HG03460 (cell line): ENCODE measurements at regions not wholly inside any gene's neighbourhood (a gene's known extent, or its start where the extent isn't known, plus 50 kb on each side); places are given as distances from the start of the nearest gene placed in this dataset.

Source experiments
- ATAC-seq: cut with Tn5 transposase; IDR thresholded peaks from one replicate; pipeline ENCODE4 v1.9.1; 2021; ENCODE audit not compliant: unreplicated experiment

DNA sequence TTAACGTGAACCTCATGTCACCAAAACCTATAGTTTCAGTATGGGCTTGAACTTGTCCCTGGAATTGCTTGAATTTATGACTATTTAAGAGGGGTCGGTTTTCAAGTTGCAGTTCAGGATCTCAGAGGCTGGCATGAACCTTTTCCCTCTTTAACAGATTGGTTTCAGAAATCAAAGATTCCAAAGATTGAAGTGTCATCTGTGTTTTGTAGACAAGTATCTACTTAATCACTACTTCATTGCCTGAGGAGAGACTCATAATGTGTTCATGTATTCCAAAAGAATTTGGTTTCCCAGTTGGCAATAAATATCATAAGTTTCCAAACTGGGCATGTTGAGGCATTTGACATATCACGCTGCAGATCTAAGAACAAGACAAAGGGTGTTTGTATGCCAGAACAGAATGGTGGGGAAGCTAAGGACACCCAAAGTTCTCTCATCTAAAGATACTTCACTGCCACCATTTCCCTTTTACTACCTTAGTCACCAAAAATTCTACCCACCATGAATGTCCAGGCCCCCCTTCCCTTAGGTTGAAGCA, 199.5 kb downstream of the NUAK1 start:
- ATAC-seq = no peak

- ATAC-seq = no peak
Measured at GRCh38 chr12:105942281-105942680, 196.5 kb downstream of the NUAK1 start.

- ATAC-seq = no peak
Measured at GRCh38 chr12:105943525-105943924, 195.2 kb downstream of the NUAK1 start.

GRCh38 chr12:105944628-105945027, 194.1 kb downstream of the NUAK1 start:
- ATAC-seq = no peak

GRCh38 chr12:105945880-105946279, 192.9 kb downstream of the NUAK1 start:
- no peak for ATAC-seq

GRCh38 chr12:105946493-105946901, 192.3 kb downstream of the NUAK1 start:
- no peak for ATAC-seq

- ATAC-seq = no peak
Measured at GRCh38 chr12:105947906-105948305, 190.8 kb downstream of the NUAK1 start.

GRCh38 chr12:105948331-105948730, 190.4 kb downstream of the NUAK1 start:
- ATAC-seq = no peak

GRCh38 chr12:105949391-105949790, 189.4 kb downstream of the NUAK1 start:
- no peak for ATAC-seq

DNA sequence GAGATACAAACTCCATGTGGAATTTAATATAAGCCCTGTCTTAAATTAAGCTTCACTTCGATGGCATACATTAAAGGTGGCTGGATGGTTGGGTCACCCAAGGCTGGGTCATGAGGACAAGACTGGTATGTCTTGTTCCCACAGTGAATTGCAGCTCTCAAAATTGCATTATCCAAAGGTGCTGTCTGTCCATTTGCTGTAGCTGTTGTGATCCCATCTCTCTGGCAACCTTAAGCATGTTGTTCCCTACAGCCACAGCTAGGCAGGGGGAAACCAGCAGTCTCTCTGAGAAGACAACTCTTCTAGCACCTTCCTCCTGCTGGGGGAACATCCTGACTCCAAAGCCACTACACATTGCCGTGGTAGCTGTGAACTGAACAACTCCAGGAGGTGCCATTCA, 187.0 kb downstream of the NUAK1 start:
- no peak for ATAC-seq

DNA sequence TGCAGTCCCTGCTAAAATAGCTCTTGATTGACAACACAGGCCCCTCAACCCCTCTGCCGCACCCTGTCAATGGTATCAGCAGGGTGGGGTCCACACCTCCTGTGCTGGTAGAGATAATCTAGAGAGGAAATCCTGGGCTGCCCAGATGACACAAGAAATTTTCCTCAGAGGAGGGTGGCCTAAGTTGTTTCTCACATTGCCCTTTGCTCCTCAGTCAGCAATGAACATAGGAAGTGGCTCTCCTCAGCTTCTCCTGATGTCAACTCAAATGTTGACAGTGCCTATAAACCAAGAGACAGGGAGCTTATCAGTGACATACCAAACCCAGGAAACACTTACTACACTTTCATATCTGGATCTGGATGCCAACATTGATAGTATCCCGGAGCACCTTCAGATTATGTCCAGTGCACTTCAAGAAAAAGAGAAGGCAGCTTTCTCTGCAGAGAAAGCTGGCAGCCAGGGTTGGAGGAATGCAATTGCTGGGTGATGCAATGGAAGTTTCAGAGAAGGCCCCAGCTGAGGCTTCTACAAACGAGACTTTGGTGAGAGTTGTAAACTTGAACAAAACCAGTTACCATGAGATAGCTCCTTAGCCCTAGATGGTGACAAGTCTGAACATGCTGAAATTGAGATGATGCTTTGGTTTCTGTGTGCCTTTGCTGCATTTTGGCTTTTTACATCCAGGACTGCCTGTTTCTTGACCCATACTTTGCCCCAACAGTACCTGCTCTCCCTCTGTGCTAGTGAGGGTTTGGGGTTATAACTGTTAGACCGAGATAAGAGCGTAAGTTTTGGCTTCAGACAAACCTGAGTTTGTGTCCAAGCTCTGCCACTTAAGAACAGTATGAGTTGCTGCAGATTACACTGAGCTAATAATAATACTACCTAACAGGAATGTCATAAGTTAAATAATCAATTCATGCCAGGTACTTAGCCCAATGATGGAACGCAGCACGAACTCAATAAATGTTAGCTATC, 183.5 kb downstream of the NUAK1 start:
- no peak for ATAC-seq

GRCh38 chr12:105955976-105956375, 182.8 kb downstream of the NUAK1 start:
- no peak for ATAC-seq

DNA sequence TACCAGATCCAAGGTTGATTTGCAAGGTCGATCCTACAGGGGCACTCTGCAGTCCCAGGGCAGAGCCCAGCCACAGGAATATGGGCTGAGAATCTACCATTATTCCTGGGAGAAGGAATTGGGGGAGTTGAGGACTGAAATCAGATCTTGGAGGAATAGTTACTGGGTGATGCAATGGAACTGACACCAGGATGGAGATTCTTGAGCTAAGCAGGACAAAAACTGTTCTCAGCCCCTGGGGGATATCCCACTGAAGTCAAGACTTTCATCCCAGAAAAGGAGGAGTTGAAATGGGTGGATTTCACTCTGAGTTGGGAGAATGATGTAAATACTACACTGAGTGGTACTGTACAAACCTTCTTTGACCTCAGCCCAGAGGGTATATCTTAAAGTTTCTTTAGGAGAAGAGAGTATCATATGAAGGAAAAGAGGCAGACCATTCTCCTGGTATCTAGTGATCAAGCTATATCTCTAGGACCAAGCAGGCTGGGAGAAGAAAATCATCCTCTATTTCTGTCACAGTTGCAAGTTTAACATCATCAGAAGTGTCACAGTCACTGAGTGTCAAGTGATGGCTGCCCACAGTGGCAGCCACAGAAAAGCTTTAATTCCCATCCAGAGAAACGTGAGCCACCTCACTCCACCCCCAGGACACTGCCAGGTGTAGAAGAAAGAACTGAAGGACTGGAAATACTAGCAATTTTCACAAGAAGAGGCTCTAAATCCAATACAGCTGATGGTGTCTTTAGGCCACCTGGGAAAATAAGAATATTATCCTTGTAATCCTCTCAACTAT, 181.9 kb downstream of the NUAK1 start:
- no peak for ATAC-seq

GRCh38 chr12:105960319-105961083, 178.3 kb downstream of the NUAK1 start:
- no peak for ATAC-seq

DNA sequence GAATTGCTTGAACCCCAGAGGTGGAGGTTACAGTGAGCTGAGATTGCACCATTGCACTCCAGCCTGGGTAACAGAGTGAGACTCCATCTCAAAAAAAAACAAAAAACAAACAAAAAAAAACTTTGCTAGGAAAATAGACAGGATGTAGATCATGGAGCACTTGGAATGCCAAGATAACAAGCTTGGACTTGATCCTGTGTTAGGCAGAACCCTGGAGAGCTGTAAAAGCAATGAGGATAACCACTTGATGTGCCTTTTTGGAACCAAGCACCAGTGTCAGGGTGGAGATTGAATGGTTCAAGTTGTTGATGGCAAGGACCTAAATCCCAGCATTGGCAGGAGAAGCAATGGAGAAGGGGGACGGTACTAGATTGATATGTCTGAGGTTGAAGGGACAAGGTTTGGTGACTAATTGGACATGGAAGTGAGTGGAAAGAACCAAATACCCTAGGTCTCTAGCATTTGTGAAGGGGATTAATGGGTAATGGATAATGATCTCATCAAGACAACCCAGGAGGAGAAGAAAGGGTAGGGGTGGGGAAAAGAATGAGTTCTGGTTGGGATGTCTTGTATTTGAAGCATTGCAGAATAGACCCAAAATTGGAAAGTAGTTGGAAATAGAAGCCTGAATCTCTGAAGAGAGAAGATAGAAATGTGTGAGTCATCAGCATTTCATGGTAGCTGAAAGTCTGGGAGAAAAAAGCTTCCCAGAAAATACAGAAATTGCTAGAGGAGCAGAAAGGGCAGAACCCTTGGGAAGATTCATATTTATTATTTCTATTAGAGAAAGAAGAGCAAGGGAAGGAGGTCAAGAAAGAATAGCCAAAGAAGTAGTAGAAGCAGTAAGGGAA, 176.7 kb downstream of the NUAK1 start:
- ATAC-seq = no peak

- ATAC-seq = no peak
Measured at GRCh38 chr12:105967038-105967776, 171.5 kb downstream of the NUAK1 start.

DNA sequence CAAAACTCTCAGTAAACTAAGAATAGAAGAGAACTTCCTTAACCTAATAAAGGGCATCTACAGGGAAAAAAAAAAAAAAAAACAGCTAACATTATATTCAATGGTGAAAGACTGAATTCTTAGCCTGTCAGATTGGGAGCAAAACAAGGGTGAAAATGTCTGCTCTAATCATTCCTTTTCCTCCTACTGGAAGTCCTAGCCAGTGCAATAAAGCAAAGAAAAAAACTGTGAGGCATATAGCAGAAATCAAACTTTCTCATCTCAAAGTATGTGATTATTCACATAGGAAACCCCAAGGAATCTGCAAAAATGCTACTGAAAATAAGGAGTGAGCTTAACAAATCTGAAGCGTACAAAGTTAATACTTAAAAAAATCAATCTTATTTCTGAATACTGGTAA, 170.7 kb downstream of the NUAK1 start:
- ATAC-seq = no peak

DNA sequence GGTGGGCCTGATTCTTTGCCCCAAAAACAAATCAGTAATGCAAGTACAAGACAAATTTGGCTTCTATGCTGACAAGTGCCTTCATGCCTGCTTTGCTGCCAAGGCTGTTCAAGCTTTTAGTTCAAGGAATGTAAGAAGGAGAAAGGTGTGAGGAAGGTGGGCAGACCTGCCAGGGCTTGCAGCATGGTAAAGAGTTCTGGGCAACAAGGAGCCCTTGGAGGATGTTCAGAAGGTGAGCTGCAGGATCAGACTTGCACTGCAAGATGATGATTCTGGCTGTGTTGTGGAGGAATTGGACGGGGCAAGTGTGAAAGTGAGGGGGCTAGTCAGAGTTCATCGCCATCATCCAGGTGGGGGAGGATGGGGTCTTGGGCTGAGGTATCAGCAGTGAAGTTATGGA, 167.9 kb downstream of the NUAK1 start:
- ATAC-seq = no peak

GRCh38 chr12:105974738-105975137, 164.0 kb downstream of the NUAK1 start:
- no peak for ATAC-seq
